Kidney tubule cell (primary cell): ENCODE measurements at regions not wholly inside any gene's neighbourhood (a gene's known extent, or its start where the extent isn't known, plus 50 kb on each side); places are given as distances from the start of the nearest gene placed in this dataset.

Experiments
- DNase-seq: peaks from one replicate; pipeline ENCODE4 v3.0.0-alpha.2; 2018; ENCODE audit warnings: low spot score

GRCh38 chr2:67516899-67517530, 119.9 kb downstream of the ETAA1 start:
- DNase-seq, result no peak

DNA sequence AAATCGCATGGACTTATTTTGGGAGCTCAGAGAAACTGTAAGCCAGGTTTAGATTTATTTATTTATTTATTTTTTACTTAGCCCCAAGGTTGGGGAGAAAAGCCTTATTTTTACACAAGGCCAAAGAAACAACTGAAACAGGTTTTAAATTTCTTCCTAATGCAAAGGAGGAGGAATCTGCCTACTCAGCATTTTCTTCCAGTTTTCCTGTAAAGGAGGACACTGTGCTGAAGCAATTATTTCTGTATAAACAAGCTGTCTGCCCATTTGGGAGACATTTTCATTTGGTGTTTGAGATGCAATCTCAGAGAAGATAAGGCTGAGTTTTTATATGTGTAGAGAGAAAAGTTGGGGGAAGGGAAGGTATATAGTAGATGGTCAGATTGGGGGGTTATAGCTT, 125.0 kb downstream of the ETAA1 start:
- DNase-seq, result no peak

GRCh38 chr2:67524213-67524612, 127.1 kb downstream of the ETAA1 start:
- no peak for DNase-seq

GRCh38 chr2:67524777-67525176, 127.6 kb downstream of the ETAA1 start:
- no peak for DNase-seq

- no peak for DNase-seq
Observed at GRCh38 chr2:67526283-67526682, 129.2 kb downstream of the ETAA1 start.

DNA sequence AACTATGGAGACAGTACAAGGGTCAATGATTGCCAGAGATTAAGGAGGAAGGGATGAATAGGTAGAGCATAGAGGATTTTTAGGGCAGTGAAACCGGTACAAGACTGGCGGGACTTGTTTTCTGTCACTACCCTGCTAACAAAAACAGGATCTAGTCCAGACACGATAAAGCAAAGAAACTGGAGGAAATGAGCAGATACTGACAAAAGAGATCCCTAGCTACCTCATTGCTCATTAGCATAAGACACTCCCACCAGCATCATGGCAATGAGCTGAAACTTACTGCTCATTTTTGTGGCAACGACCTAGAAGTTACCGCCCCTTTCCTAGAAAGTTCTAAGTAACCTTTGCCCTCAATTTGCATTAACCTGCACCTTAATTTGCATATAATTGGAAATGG, 131.2 kb downstream of the ETAA1 start:
- no peak for DNase-seq

DNA sequence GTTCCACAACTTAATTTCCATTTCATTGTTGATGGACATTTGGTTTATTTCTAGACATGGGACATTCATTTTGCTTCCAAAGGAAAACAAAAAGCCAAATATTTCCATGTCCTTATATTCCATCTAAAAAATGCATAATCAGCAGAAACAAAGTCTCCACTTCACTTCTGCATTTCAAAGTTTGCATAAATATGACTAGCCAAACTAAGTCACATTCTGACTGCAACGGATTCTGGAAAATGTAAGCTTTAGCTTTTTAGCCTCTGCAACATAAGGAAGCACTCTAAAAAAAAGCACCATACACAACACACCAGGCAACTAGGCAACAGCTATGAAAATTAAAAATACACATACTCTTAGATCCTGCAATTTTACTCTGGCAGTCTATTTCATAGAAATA, 135.3 kb downstream of the ETAA1 start:
- no peak for DNase-seq

DNA sequence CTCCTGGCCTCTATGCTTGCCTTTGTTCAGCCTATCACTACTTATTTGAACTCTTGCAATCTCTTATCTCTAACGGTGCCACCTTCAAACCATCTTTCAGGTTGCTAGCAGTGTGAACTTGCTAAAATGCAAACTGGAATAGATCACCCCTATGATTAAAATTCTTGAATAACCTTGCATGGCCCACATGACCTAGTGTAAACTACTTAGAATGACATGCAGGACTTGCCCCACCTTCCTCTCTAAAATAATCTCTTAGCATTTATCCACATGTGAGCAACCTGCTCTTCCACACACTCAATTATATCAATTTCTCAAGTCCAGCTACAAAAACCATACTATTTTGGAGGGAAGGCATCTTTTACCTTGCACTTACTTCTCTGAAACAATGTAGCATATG, 137.6 kb downstream of the ETAA1 start:
- no peak for DNase-seq

GRCh38 chr2:67540962-67541361, 143.8 kb downstream of the ETAA1 start:
- no peak for DNase-seq

GRCh38 chr2:67544286-67544685, 147.2 kb downstream of the ETAA1 start:
- no peak for DNase-seq

- peak; percentile 61 for DNase-seq
Observed at GRCh38 chr2:67548317-67549201, 151.4 kb downstream of the ETAA1 start.

DNA sequence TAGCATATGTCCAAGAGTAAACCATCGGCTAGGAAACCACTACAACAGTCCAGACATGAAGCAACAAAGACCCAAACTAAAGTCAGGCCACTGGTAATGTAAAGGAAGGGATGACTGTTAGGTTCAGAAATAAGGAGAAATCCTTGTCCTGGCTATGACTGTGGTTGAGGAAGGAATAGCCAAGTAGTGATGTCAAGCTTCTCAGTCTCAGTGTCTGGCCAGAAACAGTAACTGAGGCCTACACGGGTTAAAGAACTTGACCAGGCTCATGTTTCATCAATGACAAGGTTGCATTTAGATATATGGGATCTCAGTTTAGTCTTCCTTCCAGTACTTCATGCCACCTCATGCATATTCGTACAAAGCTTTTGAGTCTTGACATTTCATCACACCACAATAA, 162.0 kb downstream of the ETAA1 start:
- no peak for DNase-seq

- no peak for DNase-seq
Observed at GRCh38 chr2:67560771-67561456, 163.8 kb downstream of the ETAA1 start.

GRCh38 chr2:67561457-67561965, 164.4 kb downstream of the ETAA1 start:
- peak; percentile 97 for DNase-seq

- DNase-seq, result no peak
Observed at GRCh38 chr2:67564076-67564475, 166.9 kb downstream of the ETAA1 start.

- DNase-seq, result peak; percentile 58
Observed at GRCh38 chr2:67564626-67565025, 167.5 kb downstream of the ETAA1 start.

- no peak for DNase-seq
Observed at GRCh38 chr2:67565262-67565661, 168.1 kb downstream of the ETAA1 start.

DNA sequence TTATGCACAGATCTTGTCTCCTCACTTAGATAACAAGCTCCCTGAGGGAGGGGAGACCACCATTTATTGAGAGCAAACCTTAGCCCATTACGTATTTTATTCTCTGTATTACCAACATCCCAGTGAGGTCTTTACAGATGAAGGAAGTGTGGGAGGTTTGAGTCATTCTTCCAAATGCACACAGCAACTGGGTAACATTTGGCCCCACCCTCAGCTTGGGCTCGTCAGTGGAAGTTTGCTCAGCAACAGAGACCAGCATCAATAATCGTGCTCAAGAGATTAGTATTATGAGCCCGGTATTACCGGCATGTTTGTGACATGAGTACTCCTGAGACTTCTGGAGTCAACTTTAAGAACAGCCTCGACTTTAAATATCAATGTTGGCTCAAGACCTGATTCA, 168.6 kb downstream of the ETAA1 start:
- peak; percentile 69 for DNase-seq

DNA sequence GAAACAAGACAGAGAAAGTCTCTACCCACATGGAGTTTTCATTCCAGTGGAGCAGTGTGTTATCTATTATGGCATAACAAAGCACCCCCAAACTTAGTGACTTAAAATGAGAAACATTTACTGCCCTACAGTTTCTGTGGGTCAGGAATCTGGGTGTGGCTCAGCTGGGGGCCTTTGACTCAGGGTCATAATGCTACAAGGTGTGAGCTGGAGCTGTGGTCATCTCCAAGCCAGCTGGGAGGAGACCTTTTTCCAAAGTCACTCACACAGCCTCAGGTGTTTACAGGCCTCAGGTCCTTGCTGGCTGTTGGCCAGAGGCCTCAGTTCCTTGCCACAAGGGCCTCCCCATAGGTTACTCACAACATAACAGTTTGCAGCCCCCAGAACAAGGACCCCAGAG, 169.2 kb downstream of the ETAA1 start:
- peak; percentile 88 for DNase-seq

- DNase-seq, result peak; percentile 55
Observed at GRCh38 chr2:67566958-67567635, 170.0 kb downstream of the ETAA1 start.

GRCh38 chr2:67567886-67568285, 170.8 kb downstream of the ETAA1 start:
- no peak for DNase-seq

GRCh38 chr2:67570611-67571010, 173.5 kb downstream of the ETAA1 start:
- no peak for DNase-seq
